ENCODE measurements at regions not wholly inside any gene's neighbourhood (a gene's known extent, or its start where the extent isn't known, plus 50 kb on each side); places are given as distances from the start of the nearest gene placed in this dataset.

- TF ChIP-seq CTCF (IDR thresholded peaks at IDR 0.05) (no peak), POLR2AphosphoS5 (IDR thresholded peaks at IDR 0.05; ENCODE audit: insufficient read depth in 1 of 2, low read depth in 1 of 2) (no peak), POLR2A (IDR thresholded peaks at IDR 0.05) (no peak)
Measured at GRCh38 chr2:20141806-20142205, 83.1 kb downstream of the SDC1 start.

Measured in vagina (tissue), 2 donors.